Neural cell (in vitro differentiated cells): ENCODE measurements at regions not wholly inside any gene's neighbourhood (a gene's known extent, or its start where the extent isn't known, plus 50 kb on each side); places are given as distances from the start of the nearest gene placed in this dataset.

Source experiments
- H2AFZ ChIP-seq: fragments of 200-600, 300-800 bp; sonication (generic), shearing (Covaris generic); 2 replicates; pipeline ENCODE4 v1.6.0; 2014; ENCODE audit warnings: low read depth, mild to moderate bottlenecking, antibody characterized with exemption, low read length, moderate library complexity
- H3F3A ChIP-seq: fragments of 200-600 bp; shearing (Covaris generic); 2 replicates; pipeline ENCODE4 v1.6.1; 2016; ENCODE audit warnings: mild to moderate bottlenecking, moderate library complexity, mixed read lengths, antibody characterized with exemption, low read length; ENCODE audit not compliant: insufficient read depth, poor library complexity, severe bottlenecking
- H3K27ac ChIP-seq: fragments of 200-600, 300-800 bp; sonication (generic), shearing (Covaris generic); 2 replicates; pipeline ENCODE4 v1.5.1; 2014; ENCODE audit warnings: mild to moderate bottlenecking, low read length, moderate library complexity
- H3K27me3 ChIP-seq: fragments of 300-800, 200-600 bp; sonication (generic), shearing (Covaris generic); 2 replicates; pipeline ENCODE4 v1.6.0; 2014; ENCODE audit warnings: mild to moderate bottlenecking, low read depth, low read length, moderate library complexity; ENCODE audit not compliant: insufficient read depth
- H3K36me3 ChIP-seq: fragments of 300-800, 200-600 bp; sonication (generic), shearing (Covaris generic); 2 replicates; pipeline ENCODE4 v1.5.1; 2014; ENCODE audit warnings: mild to moderate bottlenecking, antibody characterized with exemption, low read length, moderate library complexity; ENCODE audit not compliant: insufficient read depth
- H3K4me2 ChIP-seq: fragments of 300-800, 200-600 bp; sonication (generic), shearing (Covaris generic); 2 replicates; pipeline ENCODE4 v1.6.0; 2014; ENCODE audit warnings: mild to moderate bottlenecking, low read length
- H3K4me3 ChIP-seq: fragments of 300-800, 200-600 bp; sonication (generic), shearing (Covaris generic); 2 replicates; pipeline ENCODE4 v1.5.1; 2014; ENCODE audit warnings: mild to moderate bottlenecking, low read length, moderate library complexity
- H3K79me2 ChIP-seq: fragments of 200-600 bp; shearing (Covaris generic); replicated peaks from 2 replicates; pipeline ENCODE4 v1.6.0; 2014; ENCODE audit warnings: mild to moderate bottlenecking, low read length, moderate library complexity; ENCODE audit not compliant: insufficient read depth
- H3K9ac ChIP-seq: fragments of 300-800, 200-600 bp; sonication (generic), shearing (Covaris generic); 2 replicates; pipeline ENCODE4 v1.6.1; 2016; ENCODE audit warnings: mild to moderate bottlenecking, low read length, mixed read lengths
- H3K9me2 ChIP-seq: fragments of 200-600 bp; shearing (Covaris generic); 2 replicates; pipeline ENCODE4 v1.6.1; 2016; ENCODE audit warnings: mild to moderate bottlenecking, low read length, mixed read lengths; ENCODE audit not compliant: insufficient read depth
- H3K9me3 ChIP-seq: fragments of 200-600, 300-800 bp; sonication (generic), shearing (Covaris generic); 2 replicates; pipeline ENCODE4 v1.6.1; 2016; ENCODE audit warnings: mild to moderate bottlenecking, mixed run types, low read length, moderate library complexity, mixed read lengths
- H4K20me1 ChIP-seq: fragments of 200-600 bp; shearing (Covaris generic); 2 replicates; pipeline ENCODE4 v1.6.1; 2016; ENCODE audit warnings: mild to moderate bottlenecking, mixed run types; ENCODE audit not compliant: insufficient read depth
- EP300 ChIP-seq: fragments of 450-650 bp; conservative IDR thresholded peaks from 2 replicates; pipeline ENCODE4 v1.6.1; 2014; ENCODE audit warnings: antibody characterized with exemption, mild to moderate bottlenecking, moderate library complexity; ENCODE audit not compliant: poor library complexity, severe bottlenecking
- EZH2 ChIP-seq: fragments of 200-600, 300-800 bp; shearing (Covaris generic), sonication (generic); IDR thresholded peaks from 2 replicates; pipeline ENCODE4 v1.6.1; 2014; ENCODE audit warnings: antibody characterized with exemption, low read length, borderline replicate concordance, mild to moderate bottlenecking; ENCODE audit not compliant: insufficient read depth, poor library complexity, severe bottlenecking
- MXI1 ChIP-seq: fragments of 450-650 bp; conservative IDR thresholded peaks from 2 replicates; pipeline ENCODE4 v1.6.1; 2014; ENCODE audit warnings: antibody characterized with exemption, mild to moderate bottlenecking; ENCODE audit not compliant: poor library complexity, severe bottlenecking
- POLR2AphosphoS5 ChIP-seq: IDR thresholded peaks from 2 replicates; pipeline ENCODE4 v1.6.1; 2012
- RAD21 ChIP-seq: fragments of 450-650 bp; conservative IDR thresholded peaks from 2 replicates; pipeline ENCODE4 v1.6.1; 2014; ENCODE audit warnings: antibody characterized with exemption, mild to moderate bottlenecking, moderate library complexity
- SMC3 ChIP-seq: fragments of 450-650 bp; conservative IDR thresholded peaks from 2 replicates; pipeline ENCODE4 v1.6.1; 2014; ENCODE audit warnings: antibody characterized with exemption, mild to moderate bottlenecking, moderate library complexity; ENCODE audit not compliant: poor library complexity
- TAF1 ChIP-seq: IDR thresholded peaks from 2 replicates; pipeline ENCODE4 v1.6.1; 2012; ENCODE audit warnings: low read depth
- TF ChIP-seq, protein P1 (sequence below): fragments of 450-650 bp; IDR thresholded peaks from 2 replicates; pipeline ENCODE4 v1.5.1; 2014; ENCODE audit warnings: antibody characterized with exemption, mild to moderate bottlenecking, moderate library complexity; ENCODE audit not compliant: poor library complexity, severe bottlenecking
- TF ChIP-seq, protein P2 (sequence below): IDR thresholded peaks from 2 replicates; pipeline ENCODE4 v1.6.1; 2012; ENCODE audit warnings: borderline replicate concordance

DNA sequence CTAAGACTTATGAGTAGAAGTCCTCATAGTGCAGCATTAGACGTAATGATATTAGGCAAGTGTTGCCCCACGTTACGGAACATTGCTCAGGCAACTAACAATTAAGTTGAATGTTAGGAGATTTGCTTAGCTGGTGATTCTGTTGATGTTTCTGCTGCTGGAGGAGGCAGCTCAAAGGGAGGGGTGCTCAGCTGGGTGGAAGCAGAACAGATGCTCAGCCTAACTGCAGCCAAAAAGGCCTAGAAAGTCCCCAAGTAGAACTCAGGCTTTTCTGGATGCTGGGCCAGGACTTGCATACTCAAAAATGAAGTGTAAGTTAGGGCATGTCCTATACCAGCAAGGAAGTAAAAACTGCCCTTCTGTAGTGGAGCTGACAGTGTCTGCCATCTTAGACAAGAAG, 201.4 kb downstream of the ADRA2A start:
- no peaks in the 10 kb centered on the region for H3K79me2 ChIP-seq
- H3K27ac ChIP-seq: no peak overlapping the region
- no peaks in the 10 kb centered on the region for H3K9me2 ChIP-seq
- H3K36me3 ChIP-seq: no peaks in the 10 kb centered on the region
- no peaks in the 10 kb centered on the region for H3K9me3 ChIP-seq
- TF ChIP-seq POLR2AphosphoS5: no peak
- TF ChIP-seq, protein P1, sequence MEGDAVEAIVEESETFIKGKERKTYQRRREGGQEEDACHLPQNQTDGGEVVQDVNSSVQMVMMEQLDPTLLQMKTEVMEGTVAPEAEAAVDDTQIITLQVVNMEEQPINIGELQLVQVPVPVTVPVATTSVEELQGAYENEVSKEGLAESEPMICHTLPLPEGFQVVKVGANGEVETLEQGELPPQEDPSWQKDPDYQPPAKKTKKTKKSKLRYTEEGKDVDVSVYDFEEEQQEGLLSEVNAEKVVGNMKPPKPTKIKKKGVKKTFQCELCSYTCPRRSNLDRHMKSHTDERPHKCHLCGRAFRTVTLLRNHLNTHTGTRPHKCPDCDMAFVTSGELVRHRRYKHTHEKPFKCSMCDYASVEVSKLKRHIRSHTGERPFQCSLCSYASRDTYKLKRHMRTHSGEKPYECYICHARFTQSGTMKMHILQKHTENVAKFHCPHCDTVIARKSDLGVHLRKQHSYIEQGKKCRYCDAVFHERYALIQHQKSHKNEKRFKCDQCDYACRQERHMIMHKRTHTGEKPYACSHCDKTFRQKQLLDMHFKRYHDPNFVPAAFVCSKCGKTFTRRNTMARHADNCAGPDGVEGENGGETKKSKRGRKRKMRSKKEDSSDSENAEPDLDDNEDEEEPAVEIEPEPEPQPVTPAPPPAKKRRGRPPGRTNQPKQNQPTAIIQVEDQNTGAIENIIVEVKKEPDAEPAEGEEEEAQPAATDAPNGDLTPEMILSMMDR: no peak
- no peak for TF ChIP-seq SMC3
- no peak for TF ChIP-seq MXI1
- TF ChIP-seq, protein P2, sequence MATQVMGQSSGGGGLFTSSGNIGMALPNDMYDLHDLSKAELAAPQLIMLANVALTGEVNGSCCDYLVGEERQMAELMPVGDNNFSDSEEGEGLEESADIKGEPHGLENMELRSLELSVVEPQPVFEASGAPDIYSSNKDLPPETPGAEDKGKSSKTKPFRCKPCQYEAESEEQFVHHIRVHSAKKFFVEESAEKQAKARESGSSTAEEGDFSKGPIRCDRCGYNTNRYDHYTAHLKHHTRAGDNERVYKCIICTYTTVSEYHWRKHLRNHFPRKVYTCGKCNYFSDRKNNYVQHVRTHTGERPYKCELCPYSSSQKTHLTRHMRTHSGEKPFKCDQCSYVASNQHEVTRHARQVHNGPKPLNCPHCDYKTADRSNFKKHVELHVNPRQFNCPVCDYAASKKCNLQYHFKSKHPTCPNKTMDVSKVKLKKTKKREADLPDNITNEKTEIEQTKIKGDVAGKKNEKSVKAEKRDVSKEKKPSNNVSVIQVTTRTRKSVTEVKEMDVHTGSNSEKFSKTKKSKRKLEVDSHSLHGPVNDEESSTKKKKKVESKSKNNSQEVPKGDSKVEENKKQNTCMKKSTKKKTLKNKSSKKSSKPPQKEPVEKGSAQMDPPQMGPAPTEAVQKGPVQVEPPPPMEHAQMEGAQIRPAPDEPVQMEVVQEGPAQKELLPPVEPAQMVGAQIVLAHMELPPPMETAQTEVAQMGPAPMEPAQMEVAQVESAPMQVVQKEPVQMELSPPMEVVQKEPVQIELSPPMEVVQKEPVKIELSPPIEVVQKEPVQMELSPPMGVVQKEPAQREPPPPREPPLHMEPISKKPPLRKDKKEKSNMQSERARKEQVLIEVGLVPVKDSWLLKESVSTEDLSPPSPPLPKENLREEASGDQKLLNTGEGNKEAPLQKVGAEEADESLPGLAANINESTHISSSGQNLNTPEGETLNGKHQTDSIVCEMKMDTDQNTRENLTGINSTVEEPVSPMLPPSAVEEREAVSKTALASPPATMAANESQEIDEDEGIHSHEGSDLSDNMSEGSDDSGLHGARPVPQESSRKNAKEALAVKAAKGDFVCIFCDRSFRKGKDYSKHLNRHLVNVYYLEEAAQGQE: no peak
- TF ChIP-seq TAF1: no peak
- no peak for TF ChIP-seq RAD21
- TF ChIP-seq EZH2: no peak
- TF ChIP-seq EP300: no peak
- H3K4me3 ChIP-seq: no peak overlapping the region
- no peaks in the 10 kb centered on the region for H3K27me3 ChIP-seq
- H3F3A ChIP-seq: no peaks in the 10 kb centered on the region
- H3K9ac ChIP-seq: no peak overlapping the region
- no peak overlapping the region for H2AFZ ChIP-seq
- no peaks in the 10 kb centered on the region for H4K20me1 ChIP-seq
- no peak overlapping the region for H3K4me2 ChIP-seq

DNA sequence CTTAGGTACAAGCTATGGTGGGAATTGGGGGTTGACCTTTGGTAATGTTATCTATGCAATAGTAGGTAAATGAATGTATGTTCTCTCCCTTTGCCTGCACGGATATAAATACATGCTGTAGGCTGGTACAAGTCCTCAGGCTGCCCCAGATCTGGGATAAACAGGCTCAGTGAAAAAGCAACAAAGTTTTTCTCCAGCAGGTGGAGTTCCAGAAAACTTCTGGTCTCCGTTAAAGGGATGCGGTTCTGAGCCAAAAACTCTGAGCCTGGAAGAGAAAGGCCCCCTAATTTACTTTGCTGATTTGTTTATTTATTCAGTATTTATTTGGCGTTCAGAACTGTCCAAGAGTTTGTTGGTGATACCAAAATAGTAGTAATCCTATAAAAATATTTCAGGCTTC, 204.7 kb downstream of the ADRA2A start:
- Histone ChIP-seq H3K9me3 (no peaks in the 10 kb centered on the region), H3K79me2 (no peaks in the 10 kb centered on the region), H3K4me3 (no peak overlapping the region), H3K9me2 (no peaks in the 10 kb centered on the region), H3K27ac (no peak overlapping the region), H2AFZ (no peak overlapping the region), H4K20me1 (no peaks in the 10 kb centered on the region), H3F3A (no peaks in the 10 kb centered on the region), H3K4me2 (no peak overlapping the region), H3K9ac (no peak overlapping the region), H3K36me3 (no peaks in the 10 kb centered on the region), H3K27me3 (no peaks in the 10 kb centered on the region)
- TF ChIP-seq TAF1 (no peak), SMC3 (no peak), RAD21 (no peak), EZH2 (no peak), POLR2AphosphoS5 (no peak)
- TF ChIP-seq, protein P2: no peak
